Body of pancreas (tissue), 4 donors: ENCODE measurements at regions not wholly inside any gene's neighbourhood (a gene's known extent, or its start where the extent isn't known, plus 50 kb on each side); places are given as distances from the start of the nearest gene placed in this dataset.

Source experiments
- POLR2A ChIP-seq, 3 donors: fragments of 450-650 bp; IDR thresholded peaks; one replicate each; pipeline ENCODE4 v1.6.1; 2016; ENCODE audit warnings: antibody characterized with exemption in 3 of 3, mild to moderate bottlenecking in 2 of 3
- TF ChIP-seq, protein P1 (sequence below), 7 experiments: fragments of 450-650 bp in 4 of 7; fragments of 200-600 bp in 3 of 7; sonication (generic) in 3 of 7; IDR thresholded peaks; one replicate each; pipeline ENCODE4 v1.5.1; 2016 to 2019; ENCODE audit warnings: antibody characterized with exemption in 7 of 7

DNA sequence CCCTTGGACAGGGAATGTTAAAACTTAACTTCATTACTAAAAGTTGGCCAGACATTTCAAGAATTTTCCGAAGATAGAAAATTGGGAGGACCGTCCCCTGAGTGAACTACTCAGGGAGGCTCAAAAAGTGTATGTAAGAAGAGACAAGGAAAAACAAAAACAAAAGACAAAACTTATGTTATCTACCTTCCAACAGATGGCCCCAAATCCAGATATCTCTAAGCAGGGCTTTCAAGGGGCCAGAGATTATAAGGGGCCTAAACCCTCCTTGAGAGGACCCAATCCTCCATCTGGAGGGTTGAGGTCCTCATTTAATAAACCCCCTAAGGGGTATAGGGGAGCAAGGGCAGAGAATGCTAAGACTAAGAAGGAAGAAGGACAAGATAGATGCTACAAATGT is 203.6 kb downstream of the SH2D4B start:
- TF ChIP-seq, protein P1, sequence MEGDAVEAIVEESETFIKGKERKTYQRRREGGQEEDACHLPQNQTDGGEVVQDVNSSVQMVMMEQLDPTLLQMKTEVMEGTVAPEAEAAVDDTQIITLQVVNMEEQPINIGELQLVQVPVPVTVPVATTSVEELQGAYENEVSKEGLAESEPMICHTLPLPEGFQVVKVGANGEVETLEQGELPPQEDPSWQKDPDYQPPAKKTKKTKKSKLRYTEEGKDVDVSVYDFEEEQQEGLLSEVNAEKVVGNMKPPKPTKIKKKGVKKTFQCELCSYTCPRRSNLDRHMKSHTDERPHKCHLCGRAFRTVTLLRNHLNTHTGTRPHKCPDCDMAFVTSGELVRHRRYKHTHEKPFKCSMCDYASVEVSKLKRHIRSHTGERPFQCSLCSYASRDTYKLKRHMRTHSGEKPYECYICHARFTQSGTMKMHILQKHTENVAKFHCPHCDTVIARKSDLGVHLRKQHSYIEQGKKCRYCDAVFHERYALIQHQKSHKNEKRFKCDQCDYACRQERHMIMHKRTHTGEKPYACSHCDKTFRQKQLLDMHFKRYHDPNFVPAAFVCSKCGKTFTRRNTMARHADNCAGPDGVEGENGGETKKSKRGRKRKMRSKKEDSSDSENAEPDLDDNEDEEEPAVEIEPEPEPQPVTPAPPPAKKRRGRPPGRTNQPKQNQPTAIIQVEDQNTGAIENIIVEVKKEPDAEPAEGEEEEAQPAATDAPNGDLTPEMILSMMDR (IDR thresholded peaks at IDR 0.05), result no peak
- TF ChIP-seq POLR2A (IDR thresholded peaks at IDR 0.05), result no peak
